Spleen (tissue), 11 donors: ENCODE measurements at regions not wholly inside any gene's neighbourhood (a gene's known extent, or its start where the extent isn't known, plus 50 kb on each side); places are given as distances from the start of the nearest gene placed in this dataset.
A peak's percentile ranks its signal among the peaks of the same experiment; 100 is the strongest.
"Not testable (repeated sequence)": the region's sequence is repeated elsewhere in the genome, so short reads cannot be mapped to it uniquely, and the experiment has no call there.

Experiments used
- DNase-seq: peaks from one replicate; pipeline ENCODE4 v3.0.0-alpha.2; 2020
- H3K27ac ChIP-seq, 8 donors: fragments of 200-600 bp; sonication (generic) in 7 of 8; 1 replicate in 4 of 8; 2 replicates in 4 of 8; pipeline versions ENCODE4 v1.5.0 to v1.8.0; 2016 to 2021; ENCODE audit warnings: inconsistent platforms in 4 of 8, mild to moderate bottlenecking in 4 of 8, moderate library complexity in 1 of 8
- H3K27me3 ChIP-seq, 7 donors: fragments of 200-600 bp; sonication (generic) in 6 of 7; replicated peaks in 1 of 7; 1 replicate in 4 of 7; 2 replicates in 3 of 7; pipeline versions ENCODE4 v1.5.0 to v1.8.0; 2016 to 2021; ENCODE audit warnings: inconsistent platforms in 3 of 7, mild to moderate bottlenecking in 1 of 7
- H3K36me3 ChIP-seq, 6 donors: fragments of 200-600 bp; sonication (generic) in 5 of 6; 1 replicate in 4 of 6; 2 replicates in 2 of 6; pipeline versions ENCODE4 v1.5.0 to v1.8.0; 2016 to 2021; ENCODE audit warnings: inconsistent platforms in 2 of 6
- H3K4me1 ChIP-seq, 6 donors: fragments of 200-600 bp; sonication (generic) in 5 of 6; 1 replicate in 3 of 6; 2 replicates in 3 of 6; pipeline versions ENCODE4 v1.5.0 to v1.8.0; 2016 to 2021; ENCODE audit warnings: inconsistent platforms in 3 of 6
- H3K4me3 ChIP-seq, 8 donors: fragments of 200-600 bp; sonication (generic) in 7 of 8; 1 replicate in 4 of 8; 2 replicates in 4 of 8; pipeline versions ENCODE4 v1.5.0 to v1.8.0; 2016 to 2021; ENCODE audit warnings: inconsistent platforms in 4 of 8, mild to moderate bottlenecking in 4 of 8, moderate library complexity in 2 of 8
- H3K9me3 ChIP-seq, 8 donors: fragments of 200-600 bp; sonication (generic) in 7 of 8; 1 replicate in 4 of 8; 2 replicates in 4 of 8; pipeline versions ENCODE4 v1.5.0 to v1.8.0; 2016 to 2021; ENCODE audit warnings: inconsistent platforms in 4 of 8
- CTCF ChIP-seq, 11 experiments: fragments of 200-600 bp in 7 of 11; fragments of 450-650 bp in 4 of 11; sonication (generic) in 4 of 11; IDR thresholded peaks in 8 of 11; conservative IDR thresholded peaks in 3 of 11; 1 replicate in 7 of 11; 2 replicates in 4 of 11; pipeline versions ENCODE4 v1.4.0 to v1.8.0; 2016 to 2021; ENCODE audit warnings: antibody characterized with exemption in 11 of 11, inconsistent platforms in 4 of 11, mild to moderate bottlenecking in 1 of 11
- POLR2A ChIP-seq, 3 donors: fragments of 450-650 bp; IDR thresholded peaks; one replicate each; pipeline ENCODE4 v1.5.1; 2017; ENCODE audit warnings: antibody characterized with exemption in 3 of 3, mild to moderate bottlenecking in 1 of 3
- POLR2AphosphoS5 ChIP-seq, 3 donors: sonication (generic); formaldehyde crosslinking; IDR thresholded peaks; one replicate each; pipeline ENCODE4 v1.5.1; 2017; ENCODE audit warnings: antibody characterized with exemption in 3 of 3
- WGBS, 5 donors: extraction: QIAGEN DNeasy Blood & Tissue Kit in 3 of 5; methylation state at CpG; one replicate each; pipeline versions ENCODE4 v1.1.5 to v1.1.7; 2013 to 2018; 5-methylcytosine and 5-hydroxymethylcytosine counted together
- intact Hi-C: fragments of 100-400 bp; cut with DNase I; formaldehyde crosslinking; loops from one replicate; pipeline ENCODE4 v1.15.0; 2023; ENCODE audit warnings: low total_unique reads
- donor health status: healthy with polysubstance abuse.
- donor health status: DM: no; HTN: no; CAD: no; lungs with moderate emphysema.
- donor health status: DM: no; HTN: no; CAD: no.
- donor health status: Bipolar disorder and iron deficiency.
- donor health status: healthy.
- donor health status: DM: no; HTN: no; CAD: no.
- donor health status: DM: yes; HTN: yes; CAD: no.

DNA sequence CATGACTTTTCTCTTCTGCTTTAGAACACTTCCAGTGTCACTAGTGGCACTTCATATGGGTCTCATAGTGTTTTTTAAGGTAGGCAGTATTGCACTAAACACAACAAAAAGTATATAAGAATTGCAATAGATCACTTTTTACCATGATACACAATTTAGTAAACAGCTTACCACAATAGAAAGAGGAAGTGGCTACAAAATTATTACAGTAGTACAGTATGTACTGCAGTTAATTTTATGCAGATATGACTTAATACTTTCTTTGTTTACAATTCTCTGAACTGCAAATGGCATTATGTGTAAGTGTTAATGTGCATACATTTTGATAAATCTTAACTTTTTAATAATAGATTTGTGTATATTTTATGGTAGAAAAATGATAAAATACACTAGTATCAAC is 157.3 kb downstream of the RRAGB start:
- TF ChIP-seq POLR2AphosphoS5 (IDR thresholded peaks at IDR 0.05) (no peak), POLR2A (IDR thresholded peaks at IDR 0.05) (no peak), CTCF (IDR thresholded peaks at IDR 0.05 in 8 of 11, conservative IDR thresholded peaks at IDR 0.05 in 3 of 11) (no peak)
- Histone ChIP-seq H3K36me3 (no peaks in the 10 kb centered on the region), H3K9me3 (peaks cover 0 to 12% (median 0%) of the 10 kb centered on the region in 8 donors), H3K27ac (no peak overlapping the region), H3K27me3 (no peaks in the 10 kb centered on the region), H3K4me3 (no peak overlapping the region), H3K4me1 (no peaks in the 10 kb centered on the region)
- DNase-seq, result no peak
- intact Hi-C loops, result no loop called here

DNA sequence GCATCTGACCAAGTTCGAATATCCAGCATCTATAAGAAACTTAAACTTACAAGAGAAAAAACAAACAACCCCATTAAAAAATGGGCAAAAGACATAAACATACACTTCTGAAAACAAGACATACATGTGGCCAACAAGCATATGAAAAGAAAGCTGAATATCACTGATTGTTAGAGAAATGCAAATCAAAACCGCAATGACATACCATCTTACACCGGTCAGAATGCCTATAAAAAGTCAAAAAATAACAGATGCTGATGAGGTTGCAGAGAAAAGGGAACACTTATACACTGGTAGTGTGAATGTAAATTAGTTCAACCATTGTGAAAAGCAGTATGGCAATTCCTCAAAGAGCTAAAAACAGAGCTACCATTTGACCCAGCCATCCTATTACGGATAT is 166.0 kb downstream of the RRAGB start:
- H3K27me3 ChIP-seq, intact Hi-C loops, H3K36me3 ChIP-seq, DNase-seq, H3K27ac ChIP-seq, H3K4me3 ChIP-seq, H3K4me1 ChIP-seq: not testable (repeated sequence)
- WGBS, 5 donors, result 83 to 90% (median 86%) methylated on average over 4 of the region's 4 CpGs
- peaks cover 0 to 34% (median 0%) of the 10 kb centered on the region in 8 donors for H3K9me3 ChIP-seq

DNA sequence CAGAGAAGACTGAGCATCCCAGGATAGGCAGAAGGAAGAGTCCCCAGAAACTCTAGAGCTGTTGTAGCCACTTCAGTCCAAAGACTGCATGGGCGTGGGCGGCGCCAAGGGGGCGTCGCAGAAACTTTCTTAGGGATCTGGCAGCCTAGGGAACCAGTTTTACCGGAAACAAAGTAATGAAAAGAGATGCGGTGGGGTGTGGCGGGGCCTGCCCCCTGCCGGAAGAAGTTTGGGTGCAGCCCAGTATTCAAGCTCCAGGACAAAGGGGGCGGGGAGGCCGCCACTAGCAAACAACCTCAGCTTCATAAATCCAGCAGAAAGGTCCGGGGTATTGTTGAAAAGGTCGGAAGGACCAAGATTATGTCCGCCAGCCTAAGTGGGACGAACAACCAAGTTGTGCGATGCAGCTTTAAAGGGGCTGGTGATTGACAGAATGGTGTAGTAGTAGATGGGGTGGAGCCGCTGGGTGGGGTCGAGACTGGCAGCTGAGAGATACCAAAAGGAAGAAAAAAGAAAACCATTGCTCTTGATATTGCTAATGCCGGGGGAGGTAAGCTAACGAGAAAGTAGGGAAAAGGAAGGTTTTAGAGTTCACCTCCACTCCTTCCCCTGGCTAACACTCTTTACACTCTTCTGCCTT is 190.5 kb downstream of the RRAGB start:
- Histone ChIP-seq H3K36me3 (no peaks in the 10 kb centered on the region), H3K27me3 (no peaks in the 10 kb centered on the region), H3K4me3 (peak overlapping the region; percentile 40 to 74 (median 57)), H3K4me1 (peaks cover 0 to 4% (median 0%) of the 10 kb centered on the region in 6 donors), H3K27ac (peak overlapping the region; percentile 35 to 83 (median 71)), H3K9me3 (peaks cover 0 to 1% (median 0%) of the 10 kb centered on the region in 8 donors)
- TF ChIP-seq POLR2AphosphoS5 (IDR thresholded peaks at IDR 0.05) (peak in 2 of 3 donors; percentile 25 to 48), CTCF (IDR thresholded peaks at IDR 0.05 in 8 of 11, conservative IDR thresholded peaks at IDR 0.05 in 3 of 11) (peak in 7 of 11 experiments; percentile 40 to 72 (median 55)), POLR2A (IDR thresholded peaks at IDR 0.05) (no peak)
- 0 to 30% (median 1%) methylated on average over 11 to 20 of the region's 20 CpGs for WGBS, 5 donors
- intact Hi-C loops, result no loop called here
- DNase-seq, result peak; percentile 84

DNA sequence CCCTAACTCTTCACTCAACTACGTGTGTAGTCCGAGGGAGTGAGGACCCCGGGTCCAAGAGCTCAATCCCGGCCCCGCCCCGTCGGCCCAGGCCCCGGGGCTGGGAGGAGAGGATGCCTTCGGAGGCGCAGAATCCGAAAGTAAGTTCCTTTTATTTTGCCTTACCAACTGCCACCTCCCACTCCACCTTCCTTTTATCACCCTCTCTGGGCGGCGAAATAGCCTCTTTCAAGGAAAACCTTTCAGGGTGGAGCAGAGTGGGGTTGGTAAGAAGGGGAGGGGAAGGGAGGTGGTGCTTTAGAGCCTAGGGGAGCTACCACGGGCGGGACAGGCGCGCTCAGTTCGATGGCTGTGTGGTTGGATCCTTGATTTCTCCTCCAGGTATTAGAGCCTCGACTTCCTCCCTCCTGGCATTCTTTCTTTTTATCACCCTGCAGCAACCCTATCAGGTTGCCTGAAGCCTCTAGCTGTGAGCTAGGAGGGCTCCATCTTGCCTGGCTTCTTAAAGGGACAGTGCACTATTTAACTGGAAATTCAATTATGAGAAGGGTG is 191.2 kb downstream of the RRAGB start:
- DNase-seq, result peak; percentile 72
- Histone ChIP-seq H3K27me3 (no peaks in the 10 kb centered on the region), H3K9me3 (no peaks in the 10 kb centered on the region), H3K4me1 (peaks cover 0 to 4% (median 0%) of the 10 kb centered on the region in 6 donors), H3K36me3 (no peaks in the 10 kb centered on the region), H3K27ac (peak overlapping the region; percentile 35 to 83 (median 71)), H3K4me3 (peak overlapping the region; percentile 40 to 74 (median 57))
- WGBS, 5 donors, result 0 to 33% (median 1%) methylated on average over 14 to 19 of the region's 19 CpGs
- intact Hi-C loops, result no loop called here
- TF ChIP-seq POLR2AphosphoS5 (IDR thresholded peaks at IDR 0.05) (no peak), CTCF (IDR thresholded peaks at IDR 0.05 in 8 of 11, conservative IDR thresholded peaks at IDR 0.05 in 3 of 11) (no peak), POLR2A (IDR thresholded peaks at IDR 0.05) (no peak)
